ENCODE measurements at regions not wholly inside any gene's neighbourhood (a gene's known extent, or its start where the extent isn't known, plus 50 kb on each side); places are given as distances from the start of the nearest gene placed in this dataset.
A peak's percentile ranks its signal among the peaks of the same experiment; 100 is the strongest.
"Not testable (repeated sequence)": the region's sequence is repeated elsewhere in the genome, so short reads cannot be mapped to it uniquely, and the experiment has no call there.

GRCh38 chr12:34603382-34604035, 581.2 kb downstream of the ALG10 start:
- TF ChIP-seq POLR2A (IDR thresholded peaks at IDR 0.05; ENCODE audit: low read length), result no peak
- TF ChIP-seq GATA1 (IDR thresholded peaks at IDR 0.05; ENCODE audit: low read depth, low read length), result no peak
- no peak for DNase-seq

GRCh38 chr12:34604227-34604626, 581.9 kb downstream of the ALG10 start:
- TF ChIP-seq POLR2A (IDR thresholded peaks at IDR 0.05; ENCODE audit: low read length) (no peak), GATA1 (IDR thresholded peaks at IDR 0.05; ENCODE audit: low read depth, low read length) (no peak)
- DNase-seq, result no peak

GRCh38 chr12:34604631-34605509, 582.6 kb downstream of the ALG10 start:
- TF ChIP-seq POLR2A (IDR thresholded peaks at IDR 0.05; ENCODE audit: low read length) (no peak), GATA1 (IDR thresholded peaks at IDR 0.05; ENCODE audit: low read depth, low read length) (no peak)

GRCh38 chr12:34605510-34605887, 583.2 kb downstream of the ALG10 start:
- TF ChIP-seq POLR2A (IDR thresholded peaks at IDR 0.05; ENCODE audit: low read length) (no peak), GATA1 (IDR thresholded peaks at IDR 0.05; ENCODE audit: low read depth, low read length) (no peak)
- no peak for DNase-seq

More at GRCh38 chr12:34604631-34605509, 582.6 kb downstream of the ALG10 start:
- DNase-seq, result no peak

GRCh38 chr12:34605955-34606748, 583.9 kb downstream of the ALG10 start:
- no peak for TF ChIP-seq POLR2A (IDR thresholded peaks at IDR 0.05; ENCODE audit: low read length)
- TF ChIP-seq GATA1 (IDR thresholded peaks at IDR 0.05; ENCODE audit: low read depth, low read length), result no peak
- no peak for DNase-seq

- DNase-seq, result no peak
- no peak for TF ChIP-seq POLR2A (IDR thresholded peaks at IDR 0.05; ENCODE audit: low read length)
- TF ChIP-seq GATA1 (IDR thresholded peaks at IDR 0.05; ENCODE audit: low read depth, low read length), result no peak
Measured at GRCh38 chr12:34606749-34607519, 584.6 kb downstream of the ALG10 start.

GRCh38 chr12:34607520-34608195, 585.4 kb downstream of the ALG10 start:
- TF ChIP-seq GATA1 (IDR thresholded peaks at IDR 0.05; ENCODE audit: low read depth, low read length) (no peak), POLR2A (IDR thresholded peaks at IDR 0.05; ENCODE audit: low read length) (no peak)
- DNase-seq, result no peak

- DNase-seq, result not testable (repeated sequence)
Measured at GRCh38 chr12:34613988-34614387, 591.7 kb downstream of the ALG10 start.

GRCh38 chr12:34625116-34625515, 602.8 kb downstream of the ALG10 start:
- TF ChIP-seq GATA1 (IDR thresholded peaks at IDR 0.05; ENCODE audit: low read depth, low read length) (no peak), POLR2A (IDR thresholded peaks at IDR 0.05; ENCODE audit: low read length) (no peak)

GRCh38 chr12:34626363-34627157, 604.3 kb downstream of the ALG10 start:
- no peak for DNase-seq
- TF ChIP-seq POLR2A (IDR thresholded peaks at IDR 0.05; ENCODE audit: low read length) (no peak), GATA1 (IDR thresholded peaks at IDR 0.05; ENCODE audit: low read depth, low read length) (no peak)

More at GRCh38 chr12:34625116-34625515, 602.8 kb downstream of the ALG10 start:
- peak in 1 of 2 experiments; percentile 11 for DNase-seq

All from erythroblast (primary cell).